Suprapubic skin (tissue), 4 donors: ENCODE measurements at regions not wholly inside any gene's neighbourhood (a gene's known extent, or its start where the extent isn't known, plus 50 kb on each side); places are given as distances from the start of the nearest gene placed in this dataset.

ENCODE experiments used
- DNase-seq, 2 donors: peaks; one replicate each; pipeline ENCODE4 v3.0.0-alpha.2; 2019; ENCODE audit warnings: low spot score in 2 of 2
- H3K27ac ChIP-seq: fragments of 200-600 bp; sonication (generic); one replicate; pipeline ENCODE4 v1.5.1; 2019
- H3K27me3 ChIP-seq: fragments of 200-600 bp; sonication (generic); one replicate; pipeline ENCODE4 v1.5.1; 2019
- H3K36me3 ChIP-seq: fragments of 200-600 bp; sonication (generic); one replicate; pipeline ENCODE4 v1.5.1; 2019
- H3K4me1 ChIP-seq: fragments of 200-600 bp; sonication (generic); one replicate; pipeline ENCODE4 v1.5.1; 2019
- H3K4me3 ChIP-seq: fragments of 200-600 bp; sonication (generic); one replicate; pipeline ENCODE4 v1.5.1; 2019; ENCODE audit warnings: mild to moderate bottlenecking
- H3K9me3 ChIP-seq: fragments of 200-600 bp; sonication (generic); one replicate; pipeline ENCODE4 v1.5.1; 2019
- EP300 ChIP-seq: sonication (generic); formaldehyde crosslinking; IDR thresholded peaks from one replicate; pipeline ENCODE4 v1.6.1; 2017; ENCODE audit warnings: antibody characterized with exemption
- POLR2A ChIP-seq, 2 donors: fragments of 450-650 bp; IDR thresholded peaks; one replicate each; pipeline ENCODE4 v1.6.1; 2017; ENCODE audit warnings: antibody characterized with exemption in 2 of 2, mild to moderate bottlenecking in 2 of 2, moderate library complexity in 2 of 2
- POLR2AphosphoS5 ChIP-seq, 3 donors: sonication (generic); formaldehyde crosslinking; IDR thresholded peaks; one replicate each; pipeline ENCODE4 v1.6.1; 2017; ENCODE audit warnings: antibody characterized with exemption in 3 of 3
- WGBS: methylation state at CpG from one replicate; pipeline ENCODE4 v1.1.5; 2018; 5-methylcytosine and 5-hydroxymethylcytosine counted together
- TF ChIP-seq, protein P1 (sequence below), 2 donors: fragments of 200-600 bp in 1 of 2; fragments of 450-650 bp in 1 of 2; sonication (generic) in 1 of 2; IDR thresholded peaks; one replicate each; pipeline ENCODE4 v1.5.1; 2016 to 2019; ENCODE audit warnings: antibody characterized with exemption in 2 of 2, mild to moderate bottlenecking in 1 of 2, moderate library complexity in 1 of 2

- DNase-seq = no peak
- Histone ChIP-seq H3K27me3 (no peaks in the 10 kb centered on the region), H3K36me3 (no peaks in the 10 kb centered on the region), H3K4me3 (no peak overlapping the region), H3K4me1 (peaks cover 4% of the 10 kb centered on the region), H3K9me3 (no peaks in the 10 kb centered on the region), H3K27ac (no peak overlapping the region)
- 13% methylated on average over 3 of the region's 3 CpGs for WGBS
- TF ChIP-seq, protein P1, sequence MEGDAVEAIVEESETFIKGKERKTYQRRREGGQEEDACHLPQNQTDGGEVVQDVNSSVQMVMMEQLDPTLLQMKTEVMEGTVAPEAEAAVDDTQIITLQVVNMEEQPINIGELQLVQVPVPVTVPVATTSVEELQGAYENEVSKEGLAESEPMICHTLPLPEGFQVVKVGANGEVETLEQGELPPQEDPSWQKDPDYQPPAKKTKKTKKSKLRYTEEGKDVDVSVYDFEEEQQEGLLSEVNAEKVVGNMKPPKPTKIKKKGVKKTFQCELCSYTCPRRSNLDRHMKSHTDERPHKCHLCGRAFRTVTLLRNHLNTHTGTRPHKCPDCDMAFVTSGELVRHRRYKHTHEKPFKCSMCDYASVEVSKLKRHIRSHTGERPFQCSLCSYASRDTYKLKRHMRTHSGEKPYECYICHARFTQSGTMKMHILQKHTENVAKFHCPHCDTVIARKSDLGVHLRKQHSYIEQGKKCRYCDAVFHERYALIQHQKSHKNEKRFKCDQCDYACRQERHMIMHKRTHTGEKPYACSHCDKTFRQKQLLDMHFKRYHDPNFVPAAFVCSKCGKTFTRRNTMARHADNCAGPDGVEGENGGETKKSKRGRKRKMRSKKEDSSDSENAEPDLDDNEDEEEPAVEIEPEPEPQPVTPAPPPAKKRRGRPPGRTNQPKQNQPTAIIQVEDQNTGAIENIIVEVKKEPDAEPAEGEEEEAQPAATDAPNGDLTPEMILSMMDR (IDR thresholded peaks at IDR 0.05) = peak in 1 of 2 donors; percentile 1
- no peak for TF ChIP-seq POLR2AphosphoS5 (IDR thresholded peaks at IDR 0.05)
- no peak for TF ChIP-seq EP300
- no peak for TF ChIP-seq POLR2A (IDR thresholded peaks at IDR 0.05)
These were observed 97.8 kb upstream of the OGFRL1 start for GRCh38 chr6:71190809-71191208.

- Histone ChIP-seq H3K4me1 (peaks cover 4% of the 10 kb centered on the region), H3K27me3 (no peaks in the 10 kb centered on the region), H3K27ac (no peak overlapping the region), H3K36me3 (no peaks in the 10 kb centered on the region), H3K9me3 (no peaks in the 10 kb centered on the region), H3K4me3 (no peak overlapping the region)
- TF ChIP-seq, protein P1 (IDR thresholded peaks at IDR 0.05) = no peak
- no peak for TF ChIP-seq EP300
- TF ChIP-seq POLR2AphosphoS5 (IDR thresholded peaks at IDR 0.05) = no peak
- TF ChIP-seq POLR2A (IDR thresholded peaks at IDR 0.05) = no peak
- WGBS = 68% methylated on average over 1 of the region's 1 CpG
- no peak for DNase-seq
These were observed 93.9 kb upstream of the OGFRL1 start for GRCh38 chr6:71194724-71195123.

DNA sequence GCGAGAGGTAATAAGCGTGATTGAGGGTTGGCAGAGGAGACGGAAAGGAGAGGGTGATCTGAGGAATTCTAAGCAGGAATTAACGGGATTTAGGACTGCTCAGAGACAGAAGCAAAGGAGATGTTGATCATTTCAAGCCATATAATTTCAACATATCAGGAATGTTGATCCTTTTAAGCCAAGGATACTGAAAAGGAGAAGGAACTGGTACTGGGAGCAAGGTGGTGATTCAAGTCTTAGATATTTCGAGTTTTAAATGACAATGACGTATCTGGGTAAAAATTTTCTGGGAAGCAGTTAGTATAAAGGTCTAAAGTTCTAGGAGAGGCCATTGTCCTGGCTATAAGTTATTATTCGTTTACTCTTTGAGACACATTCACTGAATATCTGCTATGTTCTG, 91.3 kb upstream of the OGFRL1 start:
- DNase-seq = no peak
- Histone ChIP-seq H3K4me1 (no peaks in the 10 kb centered on the region), H3K4me3 (no peak overlapping the region), H3K9me3 (no peaks in the 10 kb centered on the region), H3K36me3 (no peaks in the 10 kb centered on the region), H3K27me3 (no peaks in the 10 kb centered on the region), H3K27ac (no peak overlapping the region)
- 86% methylated on average over 7 of the region's 7 CpGs for WGBS
- TF ChIP-seq POLR2AphosphoS5 (IDR thresholded peaks at IDR 0.05) (no peak), POLR2A (IDR thresholded peaks at IDR 0.05) (no peak), EP300 (no peak)
- TF ChIP-seq, protein P1 (IDR thresholded peaks at IDR 0.05) = no peak

- WGBS = 88% methylated on average over 1 of the region's 1 CpG
- Histone ChIP-seq H3K27me3 (no peaks in the 10 kb centered on the region), H3K4me3 (no peak overlapping the region)
These were observed 90.8 kb upstream of the OGFRL1 start for GRCh38 chr6:71197780-71198179.

GRCh38 chr6:71198908-71199307, 89.7 kb upstream of the OGFRL1 start:
- 91% methylated on average over 2 of the region's 2 CpGs for WGBS
- no peaks in the 10 kb centered on the region for H3K36me3 ChIP-seq
- no peaks in the 10 kb centered on the region for H3K27me3 ChIP-seq
- H3K27ac ChIP-seq = no peak overlapping the region
- no peak for DNase-seq
- H3K9me3 ChIP-seq = no peaks in the 10 kb centered on the region
- H3K4me3 ChIP-seq = no peak overlapping the region
- H3K4me1 ChIP-seq = no peaks in the 10 kb centered on the region
- TF ChIP-seq EP300 (no peak), POLR2AphosphoS5 (IDR thresholded peaks at IDR 0.05) (no peak), POLR2A (IDR thresholded peaks at IDR 0.05) (no peak)
- TF ChIP-seq, protein P1 (IDR thresholded peaks at IDR 0.05) = no peak

More at GRCh38 chr6:71197780-71198179, 90.8 kb upstream of the OGFRL1 start:
- H3K4me1 ChIP-seq = no peaks in the 10 kb centered on the region
- no peaks in the 10 kb centered on the region for H3K9me3 ChIP-seq
- no peak overlapping the region for H3K27ac ChIP-seq
- TF ChIP-seq, protein P1 (IDR thresholded peaks at IDR 0.05) = no peak
- TF ChIP-seq POLR2AphosphoS5 (IDR thresholded peaks at IDR 0.05) = no peak
- no peak for TF ChIP-seq EP300
- no peak for TF ChIP-seq POLR2A (IDR thresholded peaks at IDR 0.05)
- H3K36me3 ChIP-seq = no peaks in the 10 kb centered on the region
- no peak for DNase-seq
